ENCODE measurements at regions not wholly inside any gene's neighbourhood (a gene's known extent, or its start where the extent isn't known, plus 50 kb on each side); places are given as distances from the start of the nearest gene placed in this dataset.

DNA sequence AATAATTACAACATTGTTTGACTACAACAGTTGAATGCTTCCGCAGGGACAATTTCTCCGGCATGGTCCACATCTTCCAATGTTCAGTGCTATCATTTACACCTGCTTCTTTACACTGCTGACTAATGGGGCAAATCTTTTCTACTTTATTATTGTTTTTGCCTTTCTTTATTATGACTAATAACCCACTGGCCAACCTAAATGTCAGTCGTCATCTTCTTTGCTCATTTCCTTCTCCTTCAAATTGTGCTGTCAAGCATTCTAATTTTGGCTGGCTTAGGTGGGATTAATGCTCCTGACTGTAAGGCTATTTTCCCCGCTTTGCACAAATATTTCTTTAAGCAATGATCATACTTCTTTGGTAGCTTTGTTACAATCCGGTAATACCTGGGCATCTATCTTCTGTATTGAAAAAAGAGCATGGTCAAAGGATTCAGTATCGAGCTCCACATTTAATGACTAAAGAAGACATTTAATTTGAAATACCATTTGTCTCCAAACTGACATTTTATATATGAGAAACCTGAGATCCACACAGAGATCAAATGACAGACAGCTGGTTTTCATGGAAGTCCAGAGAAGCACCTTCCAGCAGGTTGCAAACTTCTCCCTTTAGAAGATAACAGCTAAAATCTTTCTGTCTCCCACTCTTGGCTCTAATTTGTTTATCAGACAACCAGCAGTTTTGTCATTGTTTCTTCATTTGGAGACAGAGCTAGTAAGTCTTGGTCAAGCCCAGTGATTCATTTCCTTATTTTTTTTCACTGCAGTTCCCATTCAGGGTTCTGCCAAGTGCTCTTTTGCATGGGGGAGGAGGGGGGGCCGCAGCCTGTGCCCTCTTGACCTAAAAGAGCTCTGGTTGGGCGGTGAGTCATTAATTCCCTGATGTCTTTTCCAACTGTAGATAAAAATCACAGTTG, 132.9 kb downstream of the SOCS6 start:
- no peak for TF ChIP-seq CTCF (conservative IDR thresholded peaks at IDR 0.05; ENCODE audit: low read depth, low read length)
- H3K4me3 ChIP-seq (ENCODE audit: low read depth, low read length): no peak overlapping the region
- DNase-seq (ENCODE audit: low read depth): peak; percentile 97

DNA sequence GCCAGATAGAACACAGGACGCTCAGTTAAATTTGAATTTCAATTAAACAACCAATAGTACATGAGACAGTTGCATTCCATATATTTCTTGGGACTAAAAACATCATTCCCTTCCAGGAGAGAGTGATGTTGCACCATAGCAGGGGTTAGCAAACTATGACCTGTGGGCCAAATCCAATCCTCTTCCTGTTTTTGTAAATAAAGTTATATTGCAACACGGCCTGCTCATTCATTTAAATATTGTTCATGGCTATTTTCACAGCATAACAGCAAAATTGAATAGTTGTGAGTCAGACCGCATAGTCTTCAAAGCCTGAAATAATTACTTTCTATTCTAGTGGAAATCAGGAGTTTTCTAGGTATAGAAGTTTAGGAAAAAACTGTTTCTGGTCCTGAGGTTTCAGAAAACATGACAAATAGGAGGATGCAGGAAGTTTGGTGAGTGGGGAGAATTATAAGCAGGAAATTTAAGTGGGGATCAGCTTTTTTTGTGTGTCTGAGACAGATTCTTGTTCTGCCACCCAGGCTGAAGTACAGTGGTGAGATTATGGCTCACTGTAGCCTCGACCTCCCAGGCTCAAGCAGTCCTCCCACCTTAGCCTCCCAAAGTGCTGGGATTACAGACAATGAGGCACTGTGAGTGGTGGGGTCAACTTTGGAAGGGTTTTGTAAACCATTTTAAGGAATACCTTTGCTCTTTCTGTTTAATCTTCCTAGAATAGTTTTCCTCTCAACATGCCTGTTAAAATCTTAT, 131.5 kb downstream of the SOCS6 start:
- H3K4me3 ChIP-seq (ENCODE audit: low read depth, low read length): no peak overlapping the region
- DNase-seq (ENCODE audit: low read depth): peak; percentile 80
- TF ChIP-seq CTCF (conservative IDR thresholded peaks at IDR 0.05; ENCODE audit: low read depth, low read length): no peak

- peak; percentile 53 for DNase-seq (ENCODE audit: low read depth)
- no peak for TF ChIP-seq CTCF (conservative IDR thresholded peaks at IDR 0.05; ENCODE audit: low read depth, low read length)
- H3K4me3 ChIP-seq (ENCODE audit: low read depth, low read length): no peak overlapping the region
These were observed 130.7 kb downstream of the SOCS6 start for GRCh38 chr18:70419526-70419925.

DNA sequence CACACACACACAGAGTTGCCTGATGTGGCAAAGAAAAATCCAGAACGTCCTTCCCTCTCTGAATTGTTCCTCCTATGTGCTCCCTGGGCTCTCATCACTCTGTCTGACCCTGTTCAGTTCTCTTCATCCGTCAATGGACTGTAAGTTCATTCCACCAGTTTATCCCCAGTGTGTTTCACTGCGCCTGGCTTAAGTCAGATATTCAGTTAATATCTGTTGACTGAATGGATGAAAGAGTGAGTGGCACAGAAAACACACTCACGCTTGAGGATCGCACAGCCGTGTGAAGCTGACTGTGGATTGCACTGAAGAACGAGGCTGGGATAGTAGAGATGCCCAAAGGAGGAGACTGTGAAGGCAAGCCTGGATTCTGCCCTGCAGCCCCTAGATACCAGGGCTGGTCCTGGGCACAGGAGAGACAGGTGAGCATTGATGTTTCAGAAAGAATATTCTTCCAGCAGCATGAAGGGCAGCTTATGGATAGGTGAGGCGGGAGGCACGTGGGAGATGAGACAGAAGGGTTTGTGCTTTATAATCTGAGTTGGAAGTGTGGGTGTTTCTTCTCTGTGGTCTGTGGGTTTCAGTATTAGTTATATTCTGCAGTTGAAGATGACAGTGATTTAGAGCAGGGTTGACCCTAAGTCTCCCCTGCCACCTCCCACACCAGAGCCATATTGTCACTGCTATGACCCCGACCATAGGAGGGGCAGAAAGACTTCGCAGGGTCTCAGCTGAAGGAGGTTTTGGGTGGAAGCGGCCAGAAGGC, 129.9 kb downstream of the SOCS6 start:
- H3K4me3 ChIP-seq (ENCODE audit: low read depth, low read length): no peak overlapping the region
- no peak for TF ChIP-seq CTCF (conservative IDR thresholded peaks at IDR 0.05; ENCODE audit: low read depth, low read length)
- DNase-seq (ENCODE audit: low read depth): no peak

DNA sequence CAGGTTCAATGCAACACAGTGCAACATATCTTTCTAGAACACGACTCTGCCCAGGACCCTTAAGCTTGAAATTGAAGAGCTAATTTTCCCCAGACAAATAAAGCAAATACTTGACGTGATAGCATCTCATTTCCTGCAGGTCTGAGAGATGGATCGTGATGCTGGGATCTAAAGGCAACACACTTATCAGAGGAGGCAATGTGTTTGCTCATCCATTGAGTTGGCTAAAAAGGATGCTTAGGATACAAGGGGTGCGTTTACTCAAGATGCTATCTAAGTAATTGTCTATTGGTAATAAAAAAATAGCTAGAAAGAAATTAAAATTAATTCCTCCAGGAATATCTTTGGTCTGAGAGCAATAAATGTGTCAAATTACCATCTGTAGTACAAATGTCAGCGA, 129.0 kb downstream of the SOCS6 start:
- no peak overlapping the region for H3K4me3 ChIP-seq (ENCODE audit: low read depth, low read length)
- no peak for DNase-seq (ENCODE audit: low read depth)
- TF ChIP-seq CTCF (conservative IDR thresholded peaks at IDR 0.05; ENCODE audit: low read depth, low read length): no peak

DNA sequence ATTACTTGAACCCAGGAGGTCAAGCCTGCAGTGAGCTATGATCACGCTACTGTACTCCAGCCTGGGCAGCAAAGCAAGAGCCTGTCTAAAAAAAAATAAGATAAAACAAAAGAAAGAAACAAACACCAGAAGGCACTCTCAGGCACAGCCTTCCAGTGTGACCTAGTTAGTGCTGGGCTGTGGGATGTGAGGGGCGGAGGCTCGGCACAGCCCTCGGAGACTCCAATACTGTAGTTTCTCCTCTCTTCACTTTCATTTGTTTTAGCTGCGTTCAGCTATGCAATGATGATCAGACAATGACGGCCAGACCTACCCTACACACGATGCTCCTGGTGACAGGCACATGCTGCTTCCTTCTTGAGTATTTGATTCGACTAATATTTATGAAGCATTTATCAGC, 127.7 kb downstream of the SOCS6 start:
- no peak for TF ChIP-seq CTCF (conservative IDR thresholded peaks at IDR 0.05; ENCODE audit: low read depth, low read length)
- no peak for DNase-seq (ENCODE audit: low read depth)
- no peak overlapping the region for H3K4me3 ChIP-seq (ENCODE audit: low read depth, low read length)

Measured in choroid plexus epithelial cell (primary cell).